Ramos (cell line): ENCODE measurements at regions not wholly inside any gene's neighbourhood (a gene's known extent, or its start where the extent isn't known, plus 50 kb on each side); places are given as distances from the start of the nearest gene placed in this dataset.
"Not testable (repeated sequence)": the region's sequence is repeated elsewhere in the genome, so short reads cannot be mapped to it uniquely, and the experiment has no call there.

Experiments
- in situ Hi-C: fragments of 300-500 bp; cut with MboI; formaldehyde crosslinking; loops from one replicate; pipeline ENCODE4 v1.14.3; 2022; ENCODE audit warnings: low sequenced_read_pairs; ENCODE audit not compliant: unreplicated experiment

DNA sequence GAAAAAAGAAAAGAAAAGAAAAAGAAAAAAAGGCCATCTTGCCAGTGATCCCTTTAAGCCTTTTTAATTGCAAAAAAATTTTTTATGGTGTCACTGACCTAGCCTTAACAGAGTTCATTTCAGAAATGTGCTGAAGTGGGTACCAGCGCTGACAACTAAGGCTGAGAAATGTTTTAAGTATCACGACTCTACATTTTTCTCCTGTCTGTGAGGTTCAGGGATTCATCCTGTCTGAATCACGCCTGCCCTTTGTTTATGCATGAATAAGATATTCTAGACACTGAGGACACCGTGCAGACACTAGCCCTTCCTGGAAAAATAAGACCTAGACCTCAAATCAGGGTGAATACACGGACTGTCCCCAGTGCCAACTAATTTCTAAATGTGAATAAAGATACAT is 154.4 kb upstream of the NOCT start:
- in situ Hi-C loops: no loop called here

GRCh38 chr4:138860357-138860756 is 155.2 kb upstream of the NOCT start:
- in situ Hi-C loops: not testable (repeated sequence)

GRCh38 chr4:138859254-138859653 is 156.3 kb upstream of the NOCT start:
- in situ Hi-C loops: no loop called here

GRCh38 chr4:138858419-138858818 is 157.2 kb upstream of the NOCT start:
- in situ Hi-C loops: no loop called here

GRCh38 chr4:138857416-138857815 is 158.2 kb upstream of the NOCT start:
- in situ Hi-C loops: no loop called here

DNA sequence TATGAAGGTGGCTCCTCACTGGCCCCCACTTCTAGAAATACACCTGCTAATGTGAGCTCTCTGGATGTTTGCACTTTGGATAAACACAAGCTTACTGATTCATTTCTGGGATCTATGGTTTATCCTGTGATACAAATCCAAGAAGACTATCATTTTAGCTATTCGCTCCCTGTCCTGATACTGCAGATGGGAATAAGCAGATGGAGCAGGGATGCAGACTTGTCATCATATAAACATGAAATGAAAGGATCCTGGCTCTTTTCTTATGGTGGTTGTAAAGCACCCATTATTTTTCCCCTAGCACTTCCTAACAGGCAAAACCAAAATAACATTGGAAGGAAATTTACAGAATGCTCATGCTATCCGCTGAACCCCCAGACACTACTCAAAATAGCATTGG is 162.9 kb upstream of the NOCT start:
- in situ Hi-C loops: no loop called here

GRCh38 chr4:138851391-138852335 is 163.9 kb upstream of the NOCT start:
- in situ Hi-C loops: no loop called here

DNA sequence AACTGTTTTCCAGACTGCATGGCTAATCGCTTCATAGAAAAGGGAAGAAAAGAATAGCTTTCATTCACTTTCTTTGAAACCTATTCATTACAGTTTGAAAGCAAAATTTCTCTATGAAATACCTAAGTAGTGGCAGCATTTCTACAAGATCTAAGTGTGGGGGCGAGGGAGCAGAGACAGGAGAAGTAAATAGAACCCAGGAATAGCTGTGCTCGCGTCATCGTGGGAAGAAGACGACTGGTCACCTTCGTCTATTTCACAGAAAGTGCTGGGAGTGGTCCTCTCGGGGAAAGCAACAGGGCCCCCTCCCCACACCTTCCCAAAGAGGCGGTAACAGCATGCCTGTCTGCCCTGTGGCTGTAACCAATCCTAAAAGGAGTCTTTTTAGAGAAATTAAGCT is 169.9 kb upstream of the NOCT start:
- in situ Hi-C loops: no loop called here

GRCh38 chr4:138845054-138845453 is 170.5 kb upstream of the NOCT start:
- in situ Hi-C loops: no loop called here

- in situ Hi-C loops: no loop called here
These were observed 172.0 kb upstream of the NOCT start for GRCh38 chr4:138843616-138844015.

DNA sequence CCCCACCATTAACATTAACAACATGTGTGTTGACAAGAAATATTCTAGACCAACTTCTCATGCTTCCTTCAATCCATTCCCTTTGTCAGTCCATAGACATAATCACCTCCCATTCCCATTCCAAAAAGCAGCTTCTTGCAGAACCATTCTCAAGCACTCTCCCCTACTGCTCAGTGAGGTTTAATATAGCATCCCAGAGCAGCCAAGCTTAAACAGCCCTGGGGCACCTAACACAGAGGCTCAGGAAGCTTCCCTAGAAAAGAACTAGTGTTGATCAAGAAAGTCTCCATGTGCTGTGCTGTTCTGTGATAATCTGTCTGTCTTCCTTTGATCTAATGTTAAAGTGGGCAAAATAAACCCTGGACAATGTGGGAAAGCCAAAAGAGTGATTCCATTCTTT is 174.2 kb upstream of the NOCT start:
- in situ Hi-C loops: no loop called here

- in situ Hi-C loops: no loop called here
These were observed 177.3 kb upstream of the NOCT start for GRCh38 chr4:138838251-138838650.

- in situ Hi-C loops: no loop called here
These were observed 179.6 kb upstream of the NOCT start for GRCh38 chr4:138835832-138836533.

DNA sequence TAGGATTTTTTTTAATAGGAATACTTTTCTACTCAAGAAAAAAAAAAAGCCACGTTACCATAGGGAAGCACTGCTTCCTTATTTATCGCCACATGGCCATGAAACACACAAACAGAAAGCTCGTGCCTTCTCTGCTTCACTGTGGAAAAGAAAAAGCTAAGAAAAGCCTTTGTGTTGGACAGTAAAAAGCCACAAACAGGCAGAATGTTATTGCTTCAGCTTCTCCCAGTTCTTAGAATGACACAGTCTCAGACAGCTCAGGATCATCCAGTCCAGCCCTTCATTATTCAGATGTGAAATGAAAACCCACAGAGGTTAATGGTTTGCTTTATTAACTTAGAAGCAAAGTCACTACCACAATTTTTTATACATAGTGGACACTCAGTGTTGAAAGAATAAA is 181.6 kb upstream of the NOCT start:
- in situ Hi-C loops: no loop called here

DNA sequence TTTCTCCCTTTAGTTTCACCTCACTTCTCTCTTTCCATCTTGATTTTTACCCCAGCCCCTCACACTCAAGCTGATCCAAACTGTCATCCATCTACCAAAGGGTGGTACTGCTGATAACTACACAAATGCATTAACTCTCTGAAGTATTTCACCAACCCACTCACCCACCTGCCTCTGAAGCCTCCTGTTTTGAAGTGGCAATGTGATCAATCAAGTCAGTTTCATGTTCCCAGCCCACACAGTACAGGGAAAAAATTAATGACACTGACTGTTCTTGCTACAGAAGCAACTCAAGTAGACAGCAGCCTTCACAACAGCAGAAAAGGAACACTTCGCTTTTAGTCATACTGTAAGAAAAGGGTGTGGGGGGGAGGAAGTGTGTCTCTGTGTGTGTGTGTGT is 183.0 kb upstream of the NOCT start:
- in situ Hi-C loops: no loop called here

DNA sequence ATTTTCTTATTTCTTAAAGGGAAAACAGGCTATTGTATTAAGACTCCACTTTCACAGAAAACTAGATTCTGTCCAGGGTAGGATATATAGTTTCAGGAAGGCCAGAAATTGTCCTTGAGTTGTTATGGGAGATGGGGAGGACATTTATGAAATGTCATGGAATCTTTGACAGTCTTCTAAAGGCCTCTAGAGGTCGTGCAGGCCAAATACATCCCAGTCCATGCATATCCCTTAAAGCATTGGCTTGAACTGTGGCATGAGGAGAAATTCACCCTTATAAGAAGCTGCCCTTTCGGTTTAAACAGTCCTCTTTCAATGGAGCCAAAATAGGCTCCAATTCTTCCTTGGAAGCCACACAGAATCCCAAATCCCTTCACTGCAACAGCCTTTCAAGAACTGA is 183.6 kb upstream of the NOCT start:
- in situ Hi-C loops: no loop called here

DNA sequence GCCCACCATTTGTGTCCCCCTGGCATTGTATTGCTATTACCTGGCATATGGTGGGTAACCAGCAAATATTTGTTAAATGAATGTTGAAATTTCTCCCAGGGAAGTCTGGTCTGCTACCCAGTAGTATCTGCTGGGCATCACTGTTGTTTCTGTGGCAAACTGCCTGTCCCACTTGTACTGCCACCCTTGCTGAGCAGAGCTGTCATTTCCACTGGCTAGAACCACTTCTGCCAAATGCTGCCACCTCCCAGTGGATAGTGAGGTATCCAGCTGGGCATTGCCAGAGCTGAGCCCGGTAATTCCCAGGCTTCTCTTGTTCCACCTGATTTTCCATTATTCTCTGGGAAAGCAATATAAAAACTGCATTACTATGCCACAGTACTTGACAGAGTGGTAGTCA is 186.7 kb upstream of the NOCT start:
- in situ Hi-C loops: no loop called here

- in situ Hi-C loops: no loop called here
These were observed 188.8 kb upstream of the NOCT start for GRCh38 chr4:138826754-138827153.

GRCh38 chr4:138826322-138826721 is 189.3 kb upstream of the NOCT start:
- in situ Hi-C loops: no loop called here

GRCh38 chr4:138821331-138821730 is 194.2 kb upstream of the NOCT start:
- in situ Hi-C loops: no loop called here

GRCh38 chr4:138816875-138817274 is 198.7 kb upstream of the NOCT start:
- in situ Hi-C loops: no loop called here

DNA sequence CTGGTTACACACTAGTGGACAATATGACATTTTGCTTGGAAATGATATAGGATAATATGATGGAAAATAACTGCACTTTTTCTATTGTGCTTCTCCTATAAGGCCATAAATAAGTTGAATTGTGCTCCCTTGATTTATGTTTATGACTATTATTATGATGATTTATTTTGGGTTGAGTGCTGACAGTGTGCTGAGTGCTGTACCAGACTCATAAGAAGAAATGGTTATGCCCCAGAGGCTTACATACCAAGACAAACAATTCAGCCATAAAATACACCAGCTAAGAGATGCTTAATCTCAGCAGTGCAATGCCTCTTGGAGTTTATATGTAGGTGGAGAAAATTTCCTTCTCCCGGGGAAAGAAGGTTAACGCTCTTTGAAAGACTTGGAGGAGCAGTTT is 199.8 kb upstream of the NOCT start:
- in situ Hi-C loops: no loop called here
